ENCODE measurements at regions not wholly inside any gene's neighbourhood (a gene's known extent, or its start where the extent isn't known, plus 50 kb on each side); places are given as distances from the start of the nearest gene placed in this dataset.
A peak's percentile ranks its signal among the peaks of the same experiment; 100 is the strongest.

DNA sequence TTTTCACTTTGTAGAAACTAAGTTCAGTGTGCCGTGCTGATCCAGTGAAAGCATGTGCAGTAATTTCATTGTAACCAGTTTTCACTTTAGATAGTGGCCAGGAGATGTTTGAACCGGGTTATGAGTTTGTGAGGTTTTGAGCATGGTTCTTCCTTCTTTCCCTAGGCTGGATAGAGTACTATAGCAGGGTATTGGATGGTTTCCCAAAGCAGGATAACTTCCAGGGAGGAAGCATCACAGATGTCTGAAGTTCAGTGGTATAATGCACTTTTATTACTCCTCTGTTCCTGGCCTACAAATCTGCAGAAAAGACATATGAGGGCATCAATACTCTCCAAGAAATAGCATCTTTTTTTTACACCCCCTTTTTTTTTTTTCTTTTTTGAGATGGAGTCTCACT is 823.1 kb downstream of the USP25 start:
- TF ChIP-seq, protein P1, sequence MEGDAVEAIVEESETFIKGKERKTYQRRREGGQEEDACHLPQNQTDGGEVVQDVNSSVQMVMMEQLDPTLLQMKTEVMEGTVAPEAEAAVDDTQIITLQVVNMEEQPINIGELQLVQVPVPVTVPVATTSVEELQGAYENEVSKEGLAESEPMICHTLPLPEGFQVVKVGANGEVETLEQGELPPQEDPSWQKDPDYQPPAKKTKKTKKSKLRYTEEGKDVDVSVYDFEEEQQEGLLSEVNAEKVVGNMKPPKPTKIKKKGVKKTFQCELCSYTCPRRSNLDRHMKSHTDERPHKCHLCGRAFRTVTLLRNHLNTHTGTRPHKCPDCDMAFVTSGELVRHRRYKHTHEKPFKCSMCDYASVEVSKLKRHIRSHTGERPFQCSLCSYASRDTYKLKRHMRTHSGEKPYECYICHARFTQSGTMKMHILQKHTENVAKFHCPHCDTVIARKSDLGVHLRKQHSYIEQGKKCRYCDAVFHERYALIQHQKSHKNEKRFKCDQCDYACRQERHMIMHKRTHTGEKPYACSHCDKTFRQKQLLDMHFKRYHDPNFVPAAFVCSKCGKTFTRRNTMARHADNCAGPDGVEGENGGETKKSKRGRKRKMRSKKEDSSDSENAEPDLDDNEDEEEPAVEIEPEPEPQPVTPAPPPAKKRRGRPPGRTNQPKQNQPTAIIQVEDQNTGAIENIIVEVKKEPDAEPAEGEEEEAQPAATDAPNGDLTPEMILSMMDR (IDR thresholded peaks at IDR 0.05; ENCODE audit: low read depth, low read length) = no peak
- Histone ChIP-seq H3K4me1 (0 out of 2 replicates have a peak, but pooled peaks cover 3% of the 10 kb centered on the region), H3K9me3 (no peaks in the 10 kb centered on the region), H3K4me3 (ENCODE audit: low read depth, low read length) (no peak overlapping the region), H3K27me3 (no peaks in the 10 kb centered on the region), H3K36me3 (0 out of 2 replicates have a peak, but pooled peaks cover 4% of the 10 kb centered on the region)
- DNase-seq = no peak

- no peaks in the 10 kb centered on the region for H3K27me3 ChIP-seq
- H3K36me3 ChIP-seq = 0 out of 2 replicates have a peak, but pooled peaks cover 4% of the 10 kb centered on the region
- H3K4me3 ChIP-seq (ENCODE audit: low read depth, low read length) = peak overlapping the region; percentile 32
- H3K9me3 ChIP-seq = no peaks in the 10 kb centered on the region
- TF ChIP-seq, protein P1 (IDR thresholded peaks at IDR 0.05; ENCODE audit: low read depth, low read length) = no peak
- DNase-seq = peak; percentile 59
- H3K4me1 ChIP-seq = peaks cover 3% of the 10 kb centered on the region; the same call in 1 of the 2 replicates
Measured at GRCh38 chr21:16554503-16554902, 824.7 kb downstream of the USP25 start.

DNA sequence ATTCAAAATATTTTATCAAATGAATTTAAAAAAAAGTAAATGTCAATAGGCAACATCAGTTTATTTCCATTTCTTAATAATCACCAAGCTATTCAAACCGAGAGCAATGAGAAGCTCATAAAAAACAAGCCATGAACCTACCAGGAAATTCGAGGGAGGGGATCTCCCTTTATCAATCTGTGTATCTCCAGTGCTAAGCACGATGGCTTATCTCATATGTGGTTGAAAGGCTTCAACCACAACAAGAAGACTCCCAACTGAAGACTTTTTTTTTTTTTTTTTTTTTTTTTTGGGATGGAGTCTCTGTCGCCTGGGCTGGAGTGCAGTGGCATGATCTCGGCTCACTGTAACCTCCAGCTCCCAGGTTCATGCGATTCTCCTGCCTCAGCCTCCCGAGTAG is 833.3 kb downstream of the USP25 start:
- H3K4me3 ChIP-seq (ENCODE audit: low read depth, low read length) = no peak overlapping the region
- no peaks in the 10 kb centered on the region for H3K27me3 ChIP-seq
- no peaks in the 10 kb centered on the region for H3K36me3 ChIP-seq
- TF ChIP-seq, protein P1 (IDR thresholded peaks at IDR 0.05; ENCODE audit: low read depth, low read length) = no peak
- H3K9me3 ChIP-seq = no peaks in the 10 kb centered on the region
- no peak for DNase-seq
- peaks cover 14% of the 10 kb centered on the region for H3K4me1 ChIP-seq

- H3K4me1 ChIP-seq = peaks cover 14% of the 10 kb centered on the region
- no peaks in the 10 kb centered on the region for H3K9me3 ChIP-seq
- TF ChIP-seq, protein P1 (IDR thresholded peaks at IDR 0.05; ENCODE audit: low read depth, low read length) = no peak
- DNase-seq = no peak
- H3K27me3 ChIP-seq = no peaks in the 10 kb centered on the region
- H3K36me3 ChIP-seq = no peaks in the 10 kb centered on the region
- no peak overlapping the region for H3K4me3 ChIP-seq (ENCODE audit: low read depth, low read length)
Measured at GRCh38 chr21:16563795-16564194, 834.0 kb downstream of the USP25 start.

- H3K9me3 ChIP-seq = no peaks in the 10 kb centered on the region
- TF ChIP-seq, protein P1 (IDR thresholded peaks at IDR 0.05; ENCODE audit: low read depth, low read length) = no peak
- no peaks in the 10 kb centered on the region for H3K27me3 ChIP-seq
- no peaks in the 10 kb centered on the region for H3K36me3 ChIP-seq
- DNase-seq = no peak
- peaks cover 6% of the 10 kb centered on the region for H3K4me1 ChIP-seq
- H3K4me3 ChIP-seq (ENCODE audit: low read depth, low read length) = no peak overlapping the region
Measured at GRCh38 chr21:16568244-16568643, 838.5 kb downstream of the USP25 start.

- TF ChIP-seq, protein P1 (IDR thresholded peaks at IDR 0.05; ENCODE audit: low read depth, low read length) = no peak
- H3K9me3 ChIP-seq = no peaks in the 10 kb centered on the region
- DNase-seq = no peak
- no peaks in the 10 kb centered on the region for H3K36me3 ChIP-seq
- no peak overlapping the region for H3K4me3 ChIP-seq (ENCODE audit: low read depth, low read length)
- no peaks in the 10 kb centered on the region for H3K27me3 ChIP-seq
- peaks cover 6% of the 10 kb centered on the region for H3K4me1 ChIP-seq
Measured at GRCh38 chr21:16568661-16569060, 838.9 kb downstream of the USP25 start.
